22Rv1 (cell line): ENCODE measurements at regions not wholly inside any gene's neighbourhood (a gene's known extent, or its start where the extent isn't known, plus 50 kb on each side); places are given as distances from the start of the nearest gene placed in this dataset.

Experiments
- ZFX ChIP-seq: fragments of 450-650 bp; IDR thresholded peaks from 2 replicates; pipeline ENCODE4 v1.6.1; 2017; ENCODE audit warnings: antibody characterized with exemption, borderline replicate concordance
- TF ChIP-seq, protein P1 (sequence below): fragments of 450-650 bp; IDR thresholded peaks from 2 replicates; pipeline ENCODE4 v1.5.1; 2017; ENCODE audit warnings: mild to moderate bottlenecking

DNA sequence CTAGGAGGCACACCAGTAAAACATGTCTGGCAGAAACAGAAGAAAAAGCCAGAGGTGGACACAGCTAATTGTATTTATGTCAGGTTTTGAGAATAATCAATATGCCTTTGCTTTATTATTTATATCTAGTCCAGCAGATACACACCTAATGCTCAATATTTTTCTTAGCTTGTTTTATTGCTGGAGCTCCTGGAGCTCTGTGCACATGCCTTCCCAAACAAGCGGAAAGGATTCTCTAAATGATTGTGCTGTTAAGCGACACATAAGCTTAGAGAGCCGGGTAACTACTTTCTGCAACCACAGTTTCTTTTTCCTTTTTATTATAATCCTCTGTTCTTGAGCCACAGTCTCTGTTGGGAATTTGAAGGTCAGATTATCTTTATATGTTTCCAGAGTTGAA lies 177.3 kb upstream of the ST6GAL2 start:
- TF ChIP-seq, protein P1, sequence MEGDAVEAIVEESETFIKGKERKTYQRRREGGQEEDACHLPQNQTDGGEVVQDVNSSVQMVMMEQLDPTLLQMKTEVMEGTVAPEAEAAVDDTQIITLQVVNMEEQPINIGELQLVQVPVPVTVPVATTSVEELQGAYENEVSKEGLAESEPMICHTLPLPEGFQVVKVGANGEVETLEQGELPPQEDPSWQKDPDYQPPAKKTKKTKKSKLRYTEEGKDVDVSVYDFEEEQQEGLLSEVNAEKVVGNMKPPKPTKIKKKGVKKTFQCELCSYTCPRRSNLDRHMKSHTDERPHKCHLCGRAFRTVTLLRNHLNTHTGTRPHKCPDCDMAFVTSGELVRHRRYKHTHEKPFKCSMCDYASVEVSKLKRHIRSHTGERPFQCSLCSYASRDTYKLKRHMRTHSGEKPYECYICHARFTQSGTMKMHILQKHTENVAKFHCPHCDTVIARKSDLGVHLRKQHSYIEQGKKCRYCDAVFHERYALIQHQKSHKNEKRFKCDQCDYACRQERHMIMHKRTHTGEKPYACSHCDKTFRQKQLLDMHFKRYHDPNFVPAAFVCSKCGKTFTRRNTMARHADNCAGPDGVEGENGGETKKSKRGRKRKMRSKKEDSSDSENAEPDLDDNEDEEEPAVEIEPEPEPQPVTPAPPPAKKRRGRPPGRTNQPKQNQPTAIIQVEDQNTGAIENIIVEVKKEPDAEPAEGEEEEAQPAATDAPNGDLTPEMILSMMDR = no peak
- no peak for TF ChIP-seq ZFX
